ENCODE measurements at regions not wholly inside any gene's neighbourhood (a gene's known extent, or its start where the extent isn't known, plus 50 kb on each side); places are given as distances from the start of the nearest gene placed in this dataset.

DNA sequence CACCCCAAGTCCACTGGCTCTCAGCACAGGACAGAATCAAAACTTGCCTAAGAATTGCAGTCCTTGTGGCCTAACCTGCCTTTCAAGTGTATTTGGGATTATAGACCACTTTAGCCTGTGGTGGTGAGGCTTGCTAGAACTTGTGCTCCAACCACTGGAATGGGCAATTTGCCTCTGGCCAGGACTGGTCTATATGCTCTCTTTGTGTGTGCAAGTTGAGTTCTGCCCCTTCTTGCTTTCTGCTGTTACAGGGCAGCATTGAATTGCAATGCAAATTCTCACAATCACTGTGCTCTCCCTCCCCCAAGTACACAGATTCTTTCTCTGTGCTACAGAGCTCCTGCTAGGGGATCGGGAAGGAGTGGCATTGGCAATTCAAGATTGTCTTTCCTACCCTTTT, 233.6 kb upstream of the DIPK2B start:
- H3K4me3 ChIP-seq (ENCODE audit: control insufficient read depth in 2 of 3, extremely low read depth in 1 of 3, insufficient read depth in 2 of 3, low read depth in 1 of 3, low read length in 3 of 3), result peak overlapping the region in 2 of 3 experiments; percentile 33 to 54
- peak; percentile 99 for FAIRE-seq
- no peak overlapping the region for H2AFZ ChIP-seq (ENCODE audit: control insufficient read depth, low read length)
- H3K4me1 ChIP-seq (ENCODE audit: control insufficient read depth, extremely low read depth, insufficient read depth, low read length), result peaks cover 25% of the 10 kb centered on the region
- peak; percentile 95 for DNase-seq (ENCODE audit: low read depth, low spot score)
- TF ChIP-seq EZH2 (IDR thresholded peaks at IDR 0.05; ENCODE audit: low read length), result no peak
- peak in 2 of 3 experiments; percentile 11 to 21 for TF ChIP-seq CTCF (optimal IDR thresholded peaks at IDR 0.05 in 1 of 3, IDR thresholded peaks at IDR 0.05 in 1 of 3, conservative IDR thresholded peaks at IDR 0.05 in 1 of 3; ENCODE audit: extremely low read depth in 1 of 3, insufficient read depth in 2 of 3, low read length in 3 of 3)
- dilution Hi-C loops (cut with MboI; ENCODE audit: extremely low pct_ligation_motif_present, low sequenced_read_pairs), result no loop called here
- peak overlapping the region; percentile 53 for H3K27ac ChIP-seq (ENCODE audit: control insufficient read depth, insufficient read depth, low read length)
- no peaks in the 10 kb centered on the region for H3K9me1 ChIP-seq (ENCODE audit: control insufficient read depth, extremely low read depth, insufficient read depth, low read length)
- peak overlapping the region; percentile 51 for H3K9ac ChIP-seq (ENCODE audit: control insufficient read depth, extremely low read depth, insufficient read depth, low read length)
- no peaks in the 10 kb centered on the region for H3K36me3 ChIP-seq (ENCODE audit: control insufficient read depth in 2 of 2, extremely low read depth in 1 of 2, insufficient read depth in 2 of 2, low read length in 2 of 2)
- no peaks in the 10 kb centered on the region for H3K9me3 ChIP-seq (ENCODE audit: control insufficient read depth, low read depth, low read length)
- no peaks in the 10 kb centered on the region for H4K20me1 ChIP-seq (ENCODE audit: control insufficient read depth, extremely low read depth, insufficient read depth, low read length)
- H3K27me3 ChIP-seq (ENCODE audit: control insufficient read depth, extremely low read depth, insufficient read depth, low read length), result no peaks in the 10 kb centered on the region
- H3K4me2 ChIP-seq (ENCODE audit: control insufficient read depth, extremely low read depth, insufficient read depth, low read depth, low read length), result peak overlapping the region; percentile 39
- H3K79me2 ChIP-seq (ENCODE audit: control insufficient read depth, insufficient read depth, low read length), result no peaks in the 10 kb centered on the region

GRCh38 chrX:45428831-45429230, 228.2 kb upstream of the DIPK2B start:
- no peak overlapping the region for H3K27ac ChIP-seq (ENCODE audit: control insufficient read depth, insufficient read depth, low read length)
- no peak for TF ChIP-seq CTCF (optimal IDR thresholded peaks at IDR 0.05 in 1 of 3, IDR thresholded peaks at IDR 0.05 in 1 of 3, conservative IDR thresholded peaks at IDR 0.05 in 1 of 3; ENCODE audit: extremely low read depth in 1 of 3, insufficient read depth in 2 of 3, low read length in 3 of 3)
- TF ChIP-seq EZH2 (IDR thresholded peaks at IDR 0.05; ENCODE audit: low read length), result no peak
- H3K4me3 ChIP-seq (ENCODE audit: control insufficient read depth in 2 of 3, extremely low read depth in 1 of 3, insufficient read depth in 2 of 3, low read depth in 1 of 3, low read length in 3 of 3), result no peak overlapping the region
- no peak overlapping the region for H3K9ac ChIP-seq (ENCODE audit: control insufficient read depth, extremely low read depth, insufficient read depth, low read length)
- H3K9me1 ChIP-seq (ENCODE audit: control insufficient read depth, extremely low read depth, insufficient read depth, low read length), result no peaks in the 10 kb centered on the region
- FAIRE-seq (no peak), DNase-seq (ENCODE audit: low read depth, low spot score) (no peak)
- dilution Hi-C loops (cut with MboI; ENCODE audit: extremely low pct_ligation_motif_present, low sequenced_read_pairs), result no loop called here
- no peaks in the 10 kb centered on the region for H4K20me1 ChIP-seq (ENCODE audit: control insufficient read depth, extremely low read depth, insufficient read depth, low read length)
- no peak overlapping the region for H2AFZ ChIP-seq (ENCODE audit: control insufficient read depth, low read length)
- no peaks in the 10 kb centered on the region for H3K36me3 ChIP-seq (ENCODE audit: control insufficient read depth in 2 of 2, extremely low read depth in 1 of 2, insufficient read depth in 2 of 2, low read length in 2 of 2)
- H3K79me2 ChIP-seq (ENCODE audit: control insufficient read depth, insufficient read depth, low read length), result no peaks in the 10 kb centered on the region
- peaks cover 3% of the 10 kb centered on the region for H3K4me1 ChIP-seq (ENCODE audit: control insufficient read depth, extremely low read depth, insufficient read depth, low read length)
- no peak overlapping the region for H3K4me2 ChIP-seq (ENCODE audit: control insufficient read depth, extremely low read depth, insufficient read depth, low read depth, low read length)
- no peaks in the 10 kb centered on the region for H3K9me3 ChIP-seq (ENCODE audit: control insufficient read depth, low read depth, low read length)
- no peaks in the 10 kb centered on the region for H3K27me3 ChIP-seq (ENCODE audit: control insufficient read depth, extremely low read depth, insufficient read depth, low read length)
